ENCODE measurements at regions not wholly inside any gene's neighbourhood (a gene's known extent, or its start where the extent isn't known, plus 50 kb on each side); places are given as distances from the start of the nearest gene placed in this dataset.

DNA sequence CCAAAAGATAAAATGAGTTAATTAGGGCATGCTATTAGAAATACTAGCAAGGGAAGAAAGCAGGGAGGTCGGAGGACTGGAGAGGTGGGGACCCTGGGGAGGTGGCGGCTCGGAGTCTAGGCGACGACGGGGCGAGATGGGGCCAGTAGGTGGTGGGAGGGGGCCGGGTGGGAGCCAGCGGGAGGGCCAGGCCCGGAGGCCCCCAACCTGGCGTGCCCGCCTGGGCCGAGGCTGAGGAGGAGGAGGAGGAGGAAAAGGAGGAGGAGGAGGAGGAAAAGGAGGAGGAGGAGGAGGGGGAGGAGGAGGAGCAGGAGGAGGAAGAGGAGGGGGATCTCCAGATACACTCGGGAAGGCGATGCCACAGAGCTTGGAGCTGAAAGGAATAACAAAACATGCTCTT, 426.2 kb downstream of the NR2F2 start:
- DNase-seq = no peak

DNA sequence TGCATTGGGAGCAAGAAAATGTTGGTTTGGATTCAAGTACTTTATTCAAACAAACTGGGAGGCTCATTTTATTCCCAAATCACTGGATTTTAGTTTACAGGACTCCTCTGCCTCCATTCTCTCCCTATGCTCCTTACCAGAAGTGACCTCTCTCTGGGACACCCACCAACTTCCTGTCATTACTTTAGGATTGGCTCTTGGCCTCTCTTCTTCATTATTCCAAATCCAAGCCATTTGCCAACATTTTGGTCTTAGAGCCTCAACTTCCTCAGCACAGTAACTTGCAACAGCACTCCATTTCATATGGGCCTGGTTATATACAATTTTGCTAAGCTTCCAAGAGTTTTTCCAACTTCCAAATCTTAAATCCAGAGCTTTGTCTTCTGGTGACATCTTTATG, 432.1 kb downstream of the NR2F2 start:
- no peak for DNase-seq

DNA sequence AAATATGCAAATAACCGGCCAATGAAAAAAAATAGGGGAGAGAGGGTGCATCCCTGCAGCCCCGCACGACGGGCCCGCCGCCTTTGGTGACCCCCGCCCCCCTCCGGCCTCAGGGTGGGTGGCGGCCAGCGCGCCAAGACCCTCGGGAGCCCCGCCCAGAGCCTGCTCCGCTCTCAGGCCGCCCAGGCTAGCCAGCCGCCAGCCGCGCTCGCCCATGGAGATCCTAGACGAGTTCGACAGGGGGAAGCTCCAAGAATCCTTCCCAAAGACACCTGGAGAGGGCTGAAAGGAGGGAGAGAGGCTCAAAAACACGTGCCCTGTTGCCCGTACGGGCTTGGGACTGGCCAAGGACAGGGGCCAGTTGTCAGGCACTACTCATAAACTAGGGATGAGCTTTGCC, 434.0 kb downstream of the NR2F2 start:
- DNase-seq = no peak

DNA sequence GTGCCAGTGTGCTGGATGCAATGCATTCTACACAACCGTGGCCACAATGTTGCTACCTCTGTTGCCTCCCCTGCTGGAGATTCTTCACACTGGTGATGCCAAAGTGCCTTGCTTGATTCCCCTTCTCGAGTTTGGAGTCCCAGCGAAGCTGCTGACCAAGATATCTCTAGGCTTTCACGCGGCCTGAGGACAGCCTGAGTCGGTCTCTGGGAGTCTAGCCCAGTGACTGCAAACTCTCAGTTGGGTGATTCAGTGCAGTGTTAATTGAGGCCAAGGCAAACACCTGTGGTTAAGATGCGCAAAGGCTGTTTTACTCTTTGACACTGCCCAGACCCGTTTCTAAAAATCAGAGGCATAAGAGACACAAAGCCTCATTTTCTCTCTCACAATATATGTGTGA, 434.4 kb downstream of the NR2F2 start:
- DNase-seq = no peak

DNA sequence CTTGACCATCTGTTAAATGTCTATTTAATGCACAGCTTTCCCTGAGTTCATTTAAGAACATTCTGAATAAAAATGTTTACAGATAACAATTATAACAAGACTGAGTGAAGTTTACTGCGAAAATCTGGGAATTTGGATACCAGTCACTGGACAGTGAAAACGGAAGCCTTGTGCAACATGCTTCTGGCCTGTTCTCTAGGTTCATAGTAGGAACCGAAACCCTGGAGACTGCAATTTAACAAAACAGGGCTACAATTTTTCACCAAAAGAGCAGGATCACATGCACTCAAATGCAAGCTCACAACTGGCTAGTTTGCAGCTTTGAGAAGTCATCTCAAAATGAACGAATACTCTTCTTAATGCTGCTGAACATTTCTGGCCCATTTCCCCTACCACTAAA, 435.9 kb downstream of the NR2F2 start:
- no peak for DNase-seq

DNA sequence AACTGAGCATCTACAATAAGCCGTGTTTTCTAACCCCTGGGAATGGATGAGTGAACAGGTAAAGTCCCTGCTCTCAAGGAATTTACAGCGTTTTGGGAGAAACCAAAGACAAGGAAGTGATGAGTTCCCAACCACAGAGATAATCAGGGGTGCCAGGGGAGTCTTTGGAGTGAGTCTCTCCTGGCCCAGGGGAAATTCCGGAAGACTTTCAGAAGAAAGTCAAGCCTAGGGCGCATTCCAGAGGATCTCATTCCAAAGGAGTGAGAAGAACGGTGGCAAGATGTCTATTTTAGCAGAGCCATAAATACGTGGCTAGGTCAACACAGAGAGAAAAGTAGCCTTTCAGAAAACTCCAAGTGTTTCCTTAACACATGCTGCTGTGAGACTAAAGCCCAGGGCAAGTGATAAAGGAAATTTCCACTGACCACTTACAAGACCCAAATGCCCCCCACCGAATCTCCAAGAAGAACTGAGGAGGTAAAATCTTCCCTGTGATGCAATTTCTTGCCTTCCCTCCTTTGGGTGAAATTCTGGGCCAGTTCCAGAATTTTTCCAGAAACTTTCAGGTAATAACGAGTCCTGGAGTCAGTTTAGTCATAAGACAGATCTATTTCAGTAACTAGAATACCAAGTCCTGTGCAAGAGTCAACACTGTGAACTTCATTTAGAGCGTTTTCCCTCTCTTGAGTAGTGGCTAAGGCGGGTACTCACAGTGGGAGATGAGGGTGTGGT, 437.4 kb downstream of the NR2F2 start:
- DNase-seq = no peak

DNA sequence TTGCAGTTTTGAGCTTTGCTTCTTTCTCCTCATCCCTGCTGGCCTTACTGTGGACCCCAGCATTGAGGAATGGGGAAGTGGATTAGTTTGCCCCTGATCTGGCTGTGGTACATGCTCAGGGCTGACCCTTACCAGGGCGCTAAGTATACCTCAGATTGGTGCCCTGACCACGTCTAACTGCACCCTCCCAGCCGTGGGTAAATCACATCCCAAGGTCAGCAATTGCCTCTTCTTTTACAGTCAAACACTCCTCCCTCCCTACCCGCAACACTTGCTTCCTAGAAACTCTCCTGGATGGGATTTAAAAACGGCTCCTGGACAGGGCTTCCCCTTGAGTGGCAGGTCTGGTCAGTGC, 437.9 kb downstream of the NR2F2 start:
- no peak for DNase-seq

DNA sequence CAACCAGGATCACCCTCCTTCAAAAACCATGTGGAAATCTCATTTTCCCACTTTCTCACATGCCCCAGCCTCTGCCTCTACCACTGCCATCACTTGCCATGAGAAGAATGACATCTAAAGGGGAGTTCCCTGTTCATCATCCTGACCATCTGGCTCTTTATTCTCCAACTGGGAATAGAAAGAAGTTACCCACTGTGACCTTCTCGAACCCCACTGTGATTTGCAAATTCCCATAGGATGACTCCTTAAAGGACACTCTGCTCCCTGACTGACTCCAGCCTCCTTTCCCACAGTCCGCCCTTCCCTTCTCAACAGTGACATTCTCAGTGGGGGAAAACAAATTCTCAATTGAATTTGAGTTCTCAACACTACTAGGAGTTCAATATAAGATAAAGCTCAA, 440.5 kb downstream of the NR2F2 start:
- no peak for DNase-seq

DNA sequence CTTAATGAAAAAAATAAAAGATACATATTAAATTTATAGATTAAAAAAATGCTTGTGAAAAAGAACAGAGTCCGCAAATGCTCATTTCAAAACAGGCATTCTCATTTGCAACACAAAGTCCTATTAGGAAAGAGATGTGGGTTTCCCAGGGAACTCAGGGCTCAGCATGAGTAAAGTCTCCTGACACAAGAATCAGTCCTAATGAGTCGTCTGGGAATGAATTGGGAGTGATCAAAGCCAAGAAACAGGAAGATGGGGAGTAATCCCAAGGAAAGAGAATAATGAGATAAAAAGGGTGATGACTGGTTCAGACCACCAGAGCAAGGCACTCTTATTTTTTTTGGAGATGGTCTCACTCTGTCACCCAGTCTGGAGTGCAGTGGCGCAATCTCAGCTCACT, 443.7 kb downstream of the NR2F2 start:
- DNase-seq = no peak

DNA sequence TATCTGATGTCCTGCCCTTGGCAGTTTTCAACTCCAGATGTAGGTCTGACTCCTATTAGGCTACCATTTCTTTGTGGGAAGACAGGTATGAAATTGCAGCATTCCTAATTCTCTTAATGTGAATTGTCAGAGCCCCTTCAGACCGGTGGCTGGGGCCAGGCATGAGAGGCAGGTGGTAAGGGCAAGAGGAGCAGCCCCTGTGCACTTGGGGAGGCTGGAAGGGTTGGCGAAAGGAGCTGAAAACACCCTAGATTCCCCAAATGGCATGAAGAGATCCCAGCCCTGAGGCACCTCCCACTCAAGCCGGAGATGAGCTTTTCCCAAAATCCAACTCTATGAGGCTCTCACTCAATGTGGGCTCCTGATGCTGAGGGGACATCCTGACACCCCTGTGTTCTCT, 453.2 kb downstream of the NR2F2 start:
- no peak for DNase-seq

DNA sequence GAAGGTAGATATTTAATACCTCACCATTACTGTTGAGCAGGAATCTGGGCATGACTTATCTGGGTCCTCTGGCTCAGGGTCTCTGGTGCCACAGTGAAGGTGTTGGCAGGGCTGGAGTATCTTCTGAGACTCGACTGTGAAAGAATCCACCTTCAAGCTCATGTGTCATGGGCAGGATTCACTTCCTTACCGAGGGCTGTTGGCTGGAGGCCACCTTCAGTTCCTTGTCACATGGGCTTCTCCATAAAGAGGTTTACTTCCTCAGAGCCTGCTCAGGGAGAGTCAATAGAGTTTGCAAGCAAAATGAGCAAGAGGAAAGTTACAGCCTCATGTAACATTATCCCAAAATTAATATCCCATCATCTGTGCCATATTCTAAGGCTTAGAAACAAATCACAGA, 459.5 kb downstream of the NR2F2 start:
- no peak for DNase-seq

DNA sequence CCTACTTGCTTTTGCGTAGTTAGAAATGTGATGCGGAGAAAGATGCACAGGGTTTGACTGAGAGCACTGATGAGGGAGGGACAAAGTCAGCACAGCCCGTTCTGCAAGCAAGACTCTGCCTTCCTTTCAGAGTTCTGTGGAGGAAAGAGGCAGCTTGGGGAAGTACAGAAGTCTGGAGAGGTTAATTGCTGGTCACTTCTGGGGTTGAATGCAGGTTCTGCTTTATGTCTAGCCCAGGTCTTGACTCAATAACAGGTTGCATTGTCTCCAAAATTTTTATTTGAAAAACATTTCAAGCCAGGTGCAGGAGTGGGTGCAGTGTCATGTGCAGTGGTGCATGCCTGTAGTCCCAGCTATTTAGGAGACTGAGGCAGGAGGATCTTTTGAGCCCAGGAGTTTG, 461.7 kb downstream of the NR2F2 start:
- no peak for DNase-seq

DNA sequence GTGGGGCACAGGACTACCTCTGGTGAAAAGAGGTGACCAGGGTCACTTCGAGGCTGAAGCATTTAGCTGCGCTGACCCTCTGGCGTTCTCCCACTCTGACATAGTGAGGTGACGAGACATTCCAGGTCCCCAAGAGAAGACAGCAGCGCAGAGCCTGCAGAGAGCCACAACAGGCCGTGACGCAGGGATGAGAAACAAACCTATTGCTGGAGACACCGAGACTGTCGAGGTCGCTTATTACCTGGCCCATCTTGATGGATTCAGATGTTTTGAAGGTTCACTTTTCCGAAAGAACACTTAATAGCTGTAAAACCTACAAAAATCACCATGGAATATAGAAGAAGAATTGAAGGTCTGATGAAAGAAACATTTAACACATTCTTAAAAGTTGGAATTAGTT, 466.3 kb downstream of the NR2F2 start:
- DNase-seq = no peak

DNA sequence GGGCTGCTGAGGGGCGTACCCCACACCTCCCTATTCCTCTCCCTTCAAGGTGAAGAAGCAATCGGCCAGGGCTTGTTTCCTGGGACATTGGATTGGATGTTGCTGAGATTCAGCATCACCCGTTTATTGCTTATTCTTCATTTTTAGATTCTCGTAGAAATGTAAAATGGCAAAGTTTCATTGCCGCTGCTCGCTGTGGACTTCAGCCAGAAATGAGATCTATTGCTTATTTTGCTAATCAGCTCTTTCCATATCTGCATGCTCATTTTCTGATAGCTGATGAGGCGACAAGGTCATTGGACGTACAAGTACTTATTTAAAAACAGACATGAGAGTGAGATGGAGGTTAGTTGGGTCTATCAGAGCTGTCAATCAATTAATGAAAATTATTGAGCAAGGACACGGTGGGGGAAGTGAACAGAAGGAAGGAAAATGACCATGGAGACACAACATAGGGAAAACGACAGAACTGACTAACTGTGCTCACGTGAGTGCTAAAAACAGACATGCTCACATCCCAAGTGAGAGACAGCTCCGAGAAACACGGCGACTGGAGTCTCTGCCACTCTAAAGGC, 471.2 kb downstream of the NR2F2 start:
- no peak for DNase-seq

DNA sequence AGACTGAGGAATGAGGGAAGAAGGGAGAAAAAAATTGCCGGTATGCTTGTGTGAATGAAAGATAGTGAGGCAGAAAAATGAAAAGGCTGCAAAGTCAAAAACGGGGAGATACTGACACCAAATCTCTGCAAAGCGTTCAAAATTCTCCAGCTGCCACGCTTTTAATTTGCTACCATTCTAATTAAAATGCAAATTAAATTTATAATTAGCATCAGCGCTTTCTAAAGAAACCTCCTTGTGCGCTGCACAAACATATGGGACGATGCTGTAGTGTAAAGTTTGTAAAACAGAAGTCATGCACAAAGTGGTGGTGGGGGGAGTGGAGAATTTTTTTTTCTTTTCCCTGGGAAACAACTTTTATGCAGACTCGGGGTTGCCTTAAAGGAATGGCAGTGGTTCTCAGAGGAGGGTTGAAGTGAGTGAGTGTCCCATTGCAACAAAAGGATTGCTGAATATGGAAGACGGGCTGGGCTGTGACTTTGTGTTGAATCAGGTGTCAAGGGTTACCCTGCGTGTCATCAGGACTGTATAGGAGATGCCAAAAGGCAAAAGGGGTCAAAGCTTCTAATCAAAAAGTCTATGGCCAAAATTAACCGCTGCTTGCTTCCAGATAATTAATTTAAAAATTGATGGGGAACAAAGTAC, 472.2 kb downstream of the NR2F2 start:
- DNase-seq = no peak

DNA sequence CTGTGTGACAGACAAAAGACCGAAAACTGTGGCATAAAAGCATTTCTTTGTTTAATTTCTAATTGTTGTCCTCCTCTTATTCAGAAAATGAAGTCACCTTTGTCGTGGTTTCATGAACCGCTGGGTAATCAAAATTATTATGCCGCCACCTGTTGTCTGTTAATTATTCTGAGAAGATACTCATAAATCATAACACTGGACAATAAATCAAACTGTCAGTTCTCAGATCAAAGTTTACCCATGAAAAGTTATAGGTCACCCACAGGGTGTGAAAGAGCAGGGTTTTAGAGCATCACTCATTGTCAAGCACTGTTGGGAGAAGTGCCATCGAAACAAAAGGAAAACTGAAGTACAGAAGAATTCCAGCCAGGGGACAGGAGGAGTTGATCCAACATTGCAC, 474.3 kb downstream of the NR2F2 start:
- no peak for DNase-seq

DNA sequence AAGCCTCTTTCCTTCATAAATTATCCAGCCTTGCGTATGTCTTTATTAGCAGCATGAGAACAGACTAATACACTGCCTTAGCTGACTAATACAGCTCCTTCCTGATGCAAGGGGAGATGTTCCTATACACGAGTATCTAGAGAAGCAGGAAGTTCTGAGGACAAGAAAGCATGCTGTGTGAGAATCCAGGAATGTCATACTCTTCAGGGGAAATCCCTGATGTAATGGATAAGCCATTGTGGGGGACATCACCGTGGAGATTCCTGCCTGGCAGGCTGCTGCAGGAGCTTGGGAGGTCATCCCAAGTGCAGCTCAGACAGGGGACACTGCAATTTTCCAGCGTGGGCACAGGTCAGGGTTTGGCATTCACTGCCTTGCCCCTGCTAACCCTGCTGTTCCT, 476.9 kb downstream of the NR2F2 start:
- no peak for DNase-seq

DNA sequence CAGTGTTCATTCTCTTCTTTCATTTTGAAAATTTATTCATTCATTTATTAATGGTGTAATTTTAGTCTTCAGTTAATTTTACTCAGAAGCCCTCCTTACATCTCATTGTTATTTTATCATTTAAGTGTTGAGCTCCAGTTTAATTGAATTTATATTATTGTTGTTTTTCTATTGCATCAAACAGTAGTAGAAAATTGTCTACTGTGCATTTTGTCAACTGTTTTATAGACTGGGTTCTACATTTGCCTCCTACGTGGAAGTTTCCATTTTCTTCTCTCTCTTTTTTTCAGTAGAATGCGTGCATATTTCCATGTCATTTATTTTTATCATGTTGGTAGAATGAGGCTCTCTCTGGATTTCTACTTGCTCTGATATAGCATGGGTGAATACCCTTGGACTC, 487.4 kb downstream of the NR2F2 start:
- DNase-seq = no peak

DNA sequence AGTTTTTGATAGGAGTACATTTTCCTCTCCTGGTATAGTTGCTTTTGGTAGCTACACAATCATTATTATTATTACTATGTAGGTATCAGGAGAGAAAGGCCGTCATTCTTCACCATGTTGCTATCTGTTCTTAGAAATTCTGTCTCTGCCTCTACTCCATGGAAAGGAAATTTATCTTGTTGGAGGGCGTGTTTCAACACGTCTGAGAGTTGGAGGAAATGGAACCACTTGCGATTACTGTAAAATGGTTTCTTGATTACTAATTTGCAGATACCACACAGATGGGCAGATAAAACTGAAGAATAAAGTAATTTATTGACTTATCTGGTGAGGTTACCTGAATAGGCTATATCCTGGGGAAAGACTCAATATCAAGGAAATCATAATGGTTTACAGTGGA, 488.4 kb downstream of the NR2F2 start:
- no peak for DNase-seq

DNA sequence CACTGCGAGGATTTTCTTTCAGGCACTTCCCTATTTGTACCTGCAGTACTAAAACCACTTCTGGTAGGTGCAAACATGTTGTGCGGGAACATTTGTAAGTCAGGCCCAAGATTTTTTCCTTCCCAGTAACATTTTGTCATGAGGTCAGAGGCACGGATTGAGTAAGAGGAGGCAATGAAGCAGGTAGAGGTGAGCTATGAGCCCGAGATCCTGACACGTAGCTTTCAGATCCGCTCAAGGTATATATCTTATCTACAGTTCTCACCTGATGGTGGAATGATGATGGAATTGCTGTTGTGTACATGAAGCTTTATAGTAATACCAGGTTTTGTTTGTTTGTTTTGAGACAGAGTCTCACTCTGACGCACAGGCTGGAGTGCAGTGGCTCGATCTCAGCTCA, 497.5 kb downstream of the NR2F2 start:
- DNase-seq = no peak

DNA sequence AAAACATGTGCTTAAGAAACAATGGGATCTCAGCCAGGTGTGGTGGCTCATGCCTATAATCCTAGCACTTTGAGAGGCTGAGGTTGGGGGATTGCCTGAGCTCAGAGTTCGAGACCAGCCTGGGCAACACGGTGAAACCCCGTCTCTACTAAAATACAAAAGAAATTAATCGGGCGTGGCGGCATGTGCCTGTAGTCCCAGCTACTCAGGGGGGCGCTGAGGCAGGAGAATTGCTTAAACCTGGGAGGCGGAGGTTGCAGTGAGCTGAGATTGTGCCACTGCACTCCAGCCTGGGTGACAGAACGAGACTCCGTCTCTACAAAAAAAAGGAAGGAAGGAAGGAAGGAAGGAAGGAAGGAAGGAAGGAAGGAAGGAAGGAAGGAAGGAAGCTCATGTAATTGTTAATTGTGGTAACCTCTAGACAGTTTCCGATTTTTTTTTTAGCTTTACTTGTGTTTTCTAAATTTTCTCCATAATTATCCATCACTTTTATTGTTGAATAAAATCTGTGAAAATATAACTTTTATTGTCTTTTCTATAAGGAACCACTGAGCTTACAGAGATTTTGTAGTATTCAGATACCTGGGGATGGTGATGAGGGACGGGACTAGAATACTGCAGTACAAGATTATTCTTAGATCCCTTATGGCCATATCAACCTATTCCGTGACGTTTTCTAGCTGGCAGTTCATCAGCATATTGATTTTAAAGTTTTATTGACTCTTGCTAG, 506.9 kb downstream of the NR2F2 start:
- DNase-seq = no peak

DNA sequence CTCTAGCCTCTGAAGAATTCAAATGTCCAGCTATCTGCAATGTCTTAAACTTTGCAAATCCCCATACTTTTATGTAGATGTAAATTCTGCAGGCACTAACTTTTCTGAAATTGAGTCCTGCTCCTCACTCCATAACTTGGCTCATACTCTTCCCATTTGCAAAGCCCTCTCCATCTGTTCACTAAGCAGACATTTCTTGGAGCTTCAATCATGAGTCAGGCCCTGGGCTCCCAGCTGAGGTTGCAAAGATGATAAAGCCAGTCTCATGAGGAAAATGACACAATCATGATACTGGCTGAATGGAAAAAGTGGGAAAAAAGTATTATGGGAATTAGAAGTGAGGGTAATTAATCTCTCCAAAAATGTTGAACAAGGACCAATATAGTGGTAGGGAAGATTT, 507.6 kb downstream of the NR2F2 start:
- DNase-seq = no peak

DNA sequence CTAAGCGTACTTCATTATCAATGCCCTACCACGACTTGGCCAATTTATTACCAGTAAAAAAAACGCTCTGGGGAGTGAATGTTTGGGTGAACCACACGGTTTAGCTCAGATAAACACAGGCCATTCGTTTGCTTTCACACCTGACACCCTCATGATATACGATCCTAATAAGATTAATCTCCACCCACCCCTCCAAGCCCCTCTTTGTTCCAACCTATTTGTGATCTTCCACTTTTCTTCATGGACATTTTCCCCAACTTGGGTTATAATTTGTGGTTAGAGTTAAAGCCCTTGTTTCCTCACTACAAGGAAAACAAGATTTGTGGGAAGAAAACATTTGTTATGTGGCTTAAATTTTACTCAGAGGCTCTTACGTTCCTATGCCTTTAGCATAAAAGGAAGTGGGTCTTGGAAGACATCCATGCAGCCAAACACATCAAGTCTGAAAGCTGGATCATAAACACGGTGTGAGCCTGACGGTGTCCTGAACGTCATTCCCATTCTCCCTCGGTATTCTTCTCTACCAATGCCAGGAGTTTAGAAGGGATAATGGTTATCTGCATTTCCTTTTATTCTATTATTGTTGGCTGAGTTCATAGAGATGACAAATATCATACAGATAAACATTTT, 518.9 kb downstream of the NR2F2 start:
- no peak for DNase-seq

DNA sequence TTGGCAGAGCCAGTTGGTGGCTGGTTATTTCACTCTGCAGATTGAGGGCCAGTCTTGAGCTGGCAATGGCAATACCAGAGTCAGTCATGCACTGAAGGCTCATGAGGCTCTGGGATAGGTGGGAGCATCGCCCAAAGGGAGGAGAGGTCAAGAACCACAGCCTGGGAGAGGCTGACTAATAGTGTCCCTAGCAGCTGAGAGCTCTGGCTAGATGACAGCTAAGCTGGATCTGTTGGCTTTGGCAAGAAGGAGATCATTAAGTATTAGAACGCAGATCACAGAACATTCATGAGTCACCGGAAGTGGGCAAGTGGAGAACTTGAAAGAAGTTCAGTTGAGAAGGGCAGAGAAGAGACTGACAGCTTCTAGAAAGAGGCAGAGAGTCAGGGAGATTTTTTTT, 521.1 kb downstream of the NR2F2 start:
- no peak for DNase-seq
